GM21381 (cell line): ENCODE measurements at regions not wholly inside any gene's neighbourhood (a gene's known extent, or its start where the extent isn't known, plus 50 kb on each side); places are given as distances from the start of the nearest gene placed in this dataset.

Experiments
- ATAC-seq: cut with Tn5 transposase; IDR thresholded peaks from one replicate; pipeline ENCODE4 v1.9.1; 2021; ENCODE audit warnings: mild to moderate bottlenecking, moderate library complexity; ENCODE audit not compliant: unreplicated experiment

DNA sequence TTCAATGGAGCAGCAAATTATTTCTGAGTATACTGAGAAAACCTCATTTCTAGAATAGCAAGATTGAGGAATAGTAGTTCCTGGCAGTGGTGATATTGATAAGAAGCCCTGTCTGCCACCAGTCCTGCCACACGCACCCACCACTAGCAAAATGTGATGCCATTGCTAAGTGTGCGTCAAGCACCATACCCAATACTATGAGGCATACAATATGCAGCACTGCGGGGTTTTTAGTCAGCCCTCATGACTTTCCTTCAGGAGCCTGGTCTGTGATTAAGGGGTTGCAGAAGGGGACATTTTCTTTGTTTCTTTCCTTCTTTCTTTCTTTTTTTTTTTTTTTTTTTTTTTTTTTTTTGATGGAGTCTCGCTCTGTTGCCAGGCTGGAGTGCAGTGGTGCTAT, 128.7 kb upstream of the USP38 start:
- ATAC-seq, result no peak

GRCh38 chr4:143071351-143071750, 113.4 kb upstream of the USP38 start:
- ATAC-seq, result no peak

DNA sequence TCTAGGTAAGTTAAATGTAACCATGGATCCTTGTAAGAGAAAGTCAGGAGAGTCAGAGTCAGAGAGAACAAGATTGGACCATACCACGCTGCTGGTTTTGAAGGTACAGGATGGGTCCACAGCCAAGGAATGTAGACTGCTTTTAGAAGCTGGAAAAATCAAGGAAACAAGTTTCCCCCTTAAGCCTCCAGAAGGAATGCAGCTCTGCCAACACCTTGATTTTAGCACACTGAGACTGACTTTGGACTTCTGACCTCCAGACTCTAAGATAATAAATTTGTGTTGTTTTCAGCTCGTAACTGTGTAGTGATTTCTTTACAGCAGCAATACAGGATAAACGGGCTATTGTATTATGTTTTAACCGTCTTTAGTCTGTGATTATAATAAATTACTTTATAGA, 108.0 kb upstream of the USP38 start:
- no peak for ATAC-seq

DNA sequence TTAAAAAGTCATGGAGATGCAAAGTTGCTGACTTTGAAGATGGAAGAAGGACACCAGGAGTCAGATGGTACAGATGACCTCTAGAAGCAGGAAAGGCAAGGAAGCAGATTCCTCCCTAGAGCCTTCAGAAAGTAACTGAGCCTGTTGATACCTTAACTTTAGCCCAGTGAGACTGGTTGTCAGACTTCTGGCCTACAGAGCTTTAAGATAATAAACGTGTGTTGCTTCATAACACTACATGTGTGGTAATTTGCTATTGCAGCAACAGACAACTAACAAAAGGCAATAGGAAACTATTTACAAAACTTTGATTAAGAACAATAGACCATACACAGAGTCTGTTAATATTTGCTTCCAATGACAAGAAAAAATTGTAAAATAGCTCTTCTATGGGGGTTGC, 102.0 kb upstream of the USP38 start:
- ATAC-seq, result no peak

- no peak for ATAC-seq
Observed at GRCh38 chr4:143083756-143084472, 100.8 kb upstream of the USP38 start.

DNA sequence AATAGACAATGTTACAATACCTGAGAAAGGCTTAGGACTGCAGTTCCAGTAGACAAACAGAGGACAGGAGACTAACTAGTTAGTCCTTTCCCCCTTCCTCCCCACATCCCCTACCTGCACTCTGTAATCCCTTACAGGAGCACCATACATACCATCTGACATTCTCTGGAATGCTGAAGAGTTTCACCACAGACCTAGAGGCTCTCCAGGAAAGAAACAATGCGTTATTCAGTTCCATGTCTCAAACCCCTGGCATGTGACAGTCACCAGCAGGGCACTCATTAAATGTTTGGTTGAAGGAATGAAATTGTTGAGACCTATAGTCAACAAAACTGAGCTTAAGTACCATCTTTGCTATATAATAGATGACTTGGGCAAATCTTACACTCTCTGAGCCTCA, 100.2 kb upstream of the USP38 start:
- ATAC-seq, result no peak

DNA sequence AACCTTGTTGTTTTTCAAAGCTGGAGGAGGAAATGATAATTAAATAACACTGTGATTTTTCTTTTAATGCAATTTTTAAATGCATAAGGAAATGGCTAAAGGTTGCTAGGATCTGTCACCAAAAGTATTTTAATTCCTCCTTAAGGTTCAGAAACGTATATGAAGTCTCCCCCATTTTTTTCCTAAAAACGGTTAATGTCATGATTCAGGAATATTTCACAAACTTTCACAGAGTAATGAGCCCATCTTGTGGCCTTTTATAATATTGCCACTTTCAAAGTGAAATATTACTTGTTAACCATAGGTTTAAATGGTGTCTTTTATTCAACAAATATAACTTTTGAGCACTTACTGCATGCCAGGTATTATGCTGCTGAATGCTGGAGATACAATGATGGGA, 99.5 kb upstream of the USP38 start:
- no peak for ATAC-seq

DNA sequence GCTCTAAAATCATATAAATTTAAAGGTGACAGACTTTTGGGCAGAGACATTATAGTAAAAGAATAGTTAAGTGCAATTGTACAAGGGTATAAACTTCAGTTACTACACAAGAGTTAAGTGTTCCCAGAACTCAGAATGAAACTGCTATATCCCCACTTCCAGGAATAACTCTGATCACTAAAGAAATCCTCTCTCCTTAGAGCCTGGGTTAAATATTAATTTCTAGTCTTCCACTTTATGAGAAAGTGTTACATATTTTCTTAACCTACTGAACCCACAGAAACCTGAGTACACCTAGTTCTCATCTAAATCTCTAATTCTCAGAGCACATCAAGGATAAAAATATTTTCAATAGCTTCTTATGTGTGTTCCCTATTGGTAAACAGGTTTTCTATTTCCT, 99.1 kb upstream of the USP38 start:
- no peak for ATAC-seq

DNA sequence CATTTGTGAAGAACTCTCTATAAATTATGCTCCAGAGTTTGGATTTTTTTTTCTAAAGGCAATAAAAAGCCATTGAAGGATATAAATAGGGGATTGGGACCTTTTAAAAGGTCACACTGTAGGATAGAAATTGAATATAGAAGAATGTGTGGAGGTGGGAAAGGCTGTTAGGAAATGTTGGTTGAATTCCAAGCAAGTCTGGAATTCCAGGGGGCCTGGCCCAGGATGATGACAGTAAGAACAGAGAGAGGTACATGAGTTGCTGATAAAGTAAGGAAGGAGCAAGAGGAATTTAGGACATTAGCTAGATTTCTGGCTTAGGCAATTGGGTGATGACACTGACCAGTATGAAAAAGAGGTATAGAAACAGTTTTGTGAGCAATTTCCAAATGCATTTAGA, 95.4 kb upstream of the USP38 start:
- ATAC-seq, result no peak

DNA sequence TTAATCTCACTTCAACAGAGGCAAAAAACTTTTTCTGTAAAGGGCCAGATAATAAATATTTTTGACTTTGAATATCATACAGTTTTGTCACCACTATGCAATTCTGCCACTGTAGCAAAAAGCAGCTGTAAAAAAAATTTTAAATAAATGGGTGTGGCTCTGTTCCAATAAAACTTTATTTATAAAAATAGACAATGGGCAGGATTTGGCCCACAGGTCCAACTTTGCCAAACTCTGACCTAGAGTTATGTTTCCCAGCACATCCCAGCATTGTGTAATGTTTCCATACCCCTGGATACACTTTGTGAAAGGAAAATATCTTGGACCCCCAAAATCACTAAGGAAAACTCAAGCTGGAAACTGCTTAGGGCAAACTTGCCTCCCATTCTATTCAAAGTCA, 94.9 kb upstream of the USP38 start:
- no peak for ATAC-seq

DNA sequence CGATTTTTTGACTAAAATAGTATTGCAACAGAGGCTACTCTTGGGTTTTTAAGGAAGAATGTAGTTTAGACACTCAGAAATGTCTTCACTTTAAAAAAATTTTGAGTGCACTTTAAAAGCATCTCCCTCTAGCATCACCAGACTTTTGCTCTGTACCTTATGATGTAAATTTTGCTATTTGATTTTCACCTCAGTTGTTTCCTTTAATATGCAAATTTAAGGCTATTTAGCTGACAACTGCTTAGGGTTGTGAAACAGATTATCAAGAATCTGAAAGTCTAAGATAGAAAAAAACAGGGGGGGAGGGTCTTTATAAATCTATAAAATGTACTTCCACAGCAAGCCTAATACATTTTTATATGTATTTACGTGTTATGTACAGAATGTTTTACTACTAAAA, 92.9 kb upstream of the USP38 start:
- ATAC-seq, result no peak

DNA sequence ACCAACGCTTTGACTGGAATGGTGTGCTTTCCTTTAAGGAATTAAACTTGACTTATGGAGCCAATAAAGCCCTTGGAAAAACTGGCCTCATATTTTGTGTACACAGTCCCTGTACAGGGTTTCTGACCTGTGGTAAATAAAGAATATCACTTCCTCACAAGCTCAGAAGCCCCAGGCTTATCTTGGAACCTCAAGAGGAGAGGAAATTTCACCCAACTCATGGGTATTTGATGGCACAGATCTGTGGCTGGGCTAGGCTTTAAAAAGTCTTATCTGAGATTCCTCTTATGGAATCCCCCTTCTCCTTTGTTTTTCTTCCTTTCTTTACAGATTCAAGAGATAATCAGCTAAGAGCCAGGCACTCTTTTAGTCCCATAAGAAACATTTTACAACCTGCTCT, 89.3 kb upstream of the USP38 start:
- ATAC-seq, result no peak

DNA sequence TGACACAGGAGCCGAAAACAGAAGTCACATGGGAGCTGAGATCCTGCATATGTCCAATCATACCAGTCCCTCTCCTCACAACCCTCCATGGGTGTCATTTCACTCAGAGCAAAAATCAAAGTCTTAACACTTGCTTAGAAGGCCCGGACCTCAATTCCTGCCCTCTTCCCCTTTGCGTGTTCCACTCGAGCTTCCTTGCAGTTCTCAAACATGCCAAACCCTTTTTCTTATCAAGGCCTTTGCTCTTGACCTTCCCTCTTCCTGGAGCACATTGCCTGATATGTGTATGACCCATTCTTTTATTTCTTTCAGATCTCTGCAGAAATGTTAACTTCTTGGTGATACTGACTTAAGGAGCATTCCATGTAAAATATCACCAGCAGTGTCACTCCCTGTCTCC, 87.0 kb upstream of the USP38 start:
- ATAC-seq, result no peak

DNA sequence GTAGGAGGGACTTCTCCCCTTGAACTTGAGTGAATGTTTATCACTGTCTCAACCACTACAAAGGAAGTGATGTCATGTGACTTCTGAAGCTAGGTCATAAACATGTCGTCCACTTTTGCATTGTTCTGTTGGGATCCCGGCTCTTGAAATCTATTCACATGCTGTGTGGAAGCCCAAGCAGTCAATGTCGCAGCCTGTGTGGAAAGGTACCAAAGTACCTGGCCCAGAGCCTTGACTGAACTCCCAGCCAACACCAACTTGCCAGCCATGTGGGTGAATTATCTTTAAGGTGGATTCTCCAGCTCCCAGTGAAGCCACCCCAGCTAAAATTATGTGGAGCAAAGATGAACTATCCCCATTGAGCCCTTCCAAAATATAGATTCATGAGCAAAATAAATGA, 85.0 kb upstream of the USP38 start:
- ATAC-seq, result no peak

GRCh38 chr4:143109376-143109775, 75.3 kb upstream of the USP38 start:
- ATAC-seq, result no peak

DNA sequence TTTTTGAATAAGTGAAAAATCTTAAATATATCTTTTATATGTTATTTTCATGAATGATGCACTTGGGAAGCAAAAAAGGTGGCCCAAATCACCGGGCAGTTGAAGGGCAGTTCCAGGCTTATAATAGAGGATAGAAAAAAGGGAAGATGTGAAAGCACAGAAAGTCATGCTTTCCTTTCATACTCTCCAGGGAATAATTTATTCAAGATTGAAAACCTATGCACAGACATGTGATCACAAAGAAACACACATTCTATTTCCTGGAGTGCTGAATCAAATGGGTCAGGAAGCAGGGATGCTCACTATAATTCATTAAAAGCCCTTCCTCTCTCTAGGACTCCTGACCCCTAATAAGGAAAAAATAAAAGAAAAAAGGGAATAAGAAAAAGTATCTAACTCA, 66.1 kb upstream of the USP38 start:
- ATAC-seq, result no peak

- ATAC-seq, result no peak
Observed at GRCh38 chr4:143127621-143128020, 57.1 kb upstream of the USP38 start.

- no peak for ATAC-seq
Observed at GRCh38 chr4:143133977-143134376, 50.7 kb upstream of the USP38 start.
